GM12874 (cell line): ENCODE measurements at regions not wholly inside any gene's neighbourhood (a gene's known extent, or its start where the extent isn't known, plus 50 kb on each side); places are given as distances from the start of the nearest gene placed in this dataset.

ENCODE experiments used
- TF ChIP-seq, protein P1 (sequence below): IDR thresholded peaks from 2 replicates; pipeline ENCODE4 v1.5.1; 2011; ENCODE audit warnings: low read depth, mild to moderate bottlenecking, control low read depth, low read length, moderate library complexity; ENCODE audit not compliant: insufficient read depth

DNA sequence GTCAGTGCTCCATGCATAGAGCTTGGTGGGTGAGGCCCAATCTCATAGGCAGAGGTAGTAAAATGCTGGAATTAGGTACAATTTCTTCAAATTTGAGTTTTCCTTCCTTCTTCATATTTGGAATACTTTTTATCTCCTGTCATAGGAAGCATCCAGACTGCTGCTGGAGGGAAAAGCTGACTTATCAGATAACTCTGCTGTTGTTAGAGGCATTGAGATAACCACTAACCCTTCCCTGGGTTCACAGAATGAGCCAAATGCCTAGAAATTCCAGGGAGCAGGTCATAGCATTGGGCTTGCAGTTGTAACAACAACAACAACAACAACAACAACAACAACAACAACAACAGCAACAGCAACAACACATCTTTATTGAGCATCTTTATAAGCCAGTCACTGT, 332.7 kb downstream of the PDCD6IP start:
- TF ChIP-seq, protein P1, sequence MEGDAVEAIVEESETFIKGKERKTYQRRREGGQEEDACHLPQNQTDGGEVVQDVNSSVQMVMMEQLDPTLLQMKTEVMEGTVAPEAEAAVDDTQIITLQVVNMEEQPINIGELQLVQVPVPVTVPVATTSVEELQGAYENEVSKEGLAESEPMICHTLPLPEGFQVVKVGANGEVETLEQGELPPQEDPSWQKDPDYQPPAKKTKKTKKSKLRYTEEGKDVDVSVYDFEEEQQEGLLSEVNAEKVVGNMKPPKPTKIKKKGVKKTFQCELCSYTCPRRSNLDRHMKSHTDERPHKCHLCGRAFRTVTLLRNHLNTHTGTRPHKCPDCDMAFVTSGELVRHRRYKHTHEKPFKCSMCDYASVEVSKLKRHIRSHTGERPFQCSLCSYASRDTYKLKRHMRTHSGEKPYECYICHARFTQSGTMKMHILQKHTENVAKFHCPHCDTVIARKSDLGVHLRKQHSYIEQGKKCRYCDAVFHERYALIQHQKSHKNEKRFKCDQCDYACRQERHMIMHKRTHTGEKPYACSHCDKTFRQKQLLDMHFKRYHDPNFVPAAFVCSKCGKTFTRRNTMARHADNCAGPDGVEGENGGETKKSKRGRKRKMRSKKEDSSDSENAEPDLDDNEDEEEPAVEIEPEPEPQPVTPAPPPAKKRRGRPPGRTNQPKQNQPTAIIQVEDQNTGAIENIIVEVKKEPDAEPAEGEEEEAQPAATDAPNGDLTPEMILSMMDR, result no peak

DNA sequence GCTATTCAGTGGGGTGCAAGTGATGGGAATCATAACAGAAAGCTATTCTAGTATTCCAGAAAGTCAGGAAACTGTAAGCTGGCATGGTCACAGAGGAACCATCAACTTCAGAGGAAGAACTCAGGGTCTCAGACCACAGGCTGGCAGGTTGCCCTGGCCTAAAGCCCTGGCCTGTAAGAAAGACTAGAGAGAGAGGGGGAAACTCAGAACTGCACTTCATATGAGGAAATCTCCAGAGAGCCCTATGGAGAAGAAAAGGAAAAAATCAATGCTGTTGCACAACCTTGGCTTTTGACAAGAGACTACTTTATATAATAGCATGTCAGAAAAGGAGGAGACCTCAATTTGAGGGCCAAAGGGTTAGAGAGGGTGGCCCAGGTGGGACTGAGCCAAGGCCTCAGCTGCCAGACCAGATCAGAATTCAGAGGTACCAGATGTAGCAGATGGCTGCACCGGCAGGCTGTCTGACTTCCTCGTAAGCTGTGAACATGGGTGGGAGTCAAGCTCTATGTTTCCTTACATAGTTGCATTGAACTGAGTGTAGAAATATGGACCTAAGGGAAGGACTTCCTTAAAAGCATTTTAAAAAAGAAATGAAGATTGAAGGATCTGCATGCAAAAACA, 333.8 kb downstream of the PDCD6IP start:
- TF ChIP-seq, protein P1, result no peak

DNA sequence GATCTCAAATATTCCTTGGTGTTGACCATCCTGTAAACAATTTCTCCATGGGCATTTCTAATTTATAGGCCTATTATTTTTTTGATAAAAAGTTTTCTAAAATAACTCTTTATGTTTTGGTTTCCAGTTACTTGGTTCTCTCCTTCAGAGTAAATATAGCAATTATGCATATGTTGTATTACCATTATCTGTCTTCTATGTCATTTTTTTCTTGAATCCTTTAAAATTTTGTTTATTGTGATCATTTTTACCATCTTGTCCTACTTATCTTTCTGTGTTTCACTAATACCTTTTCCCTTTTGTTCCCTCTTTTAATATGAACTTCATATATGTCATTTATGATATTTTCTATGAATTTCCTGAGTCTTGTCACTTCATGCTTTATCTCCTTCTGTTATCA, 341.1 kb downstream of the PDCD6IP start:
- TF ChIP-seq, protein P1, result no peak

DNA sequence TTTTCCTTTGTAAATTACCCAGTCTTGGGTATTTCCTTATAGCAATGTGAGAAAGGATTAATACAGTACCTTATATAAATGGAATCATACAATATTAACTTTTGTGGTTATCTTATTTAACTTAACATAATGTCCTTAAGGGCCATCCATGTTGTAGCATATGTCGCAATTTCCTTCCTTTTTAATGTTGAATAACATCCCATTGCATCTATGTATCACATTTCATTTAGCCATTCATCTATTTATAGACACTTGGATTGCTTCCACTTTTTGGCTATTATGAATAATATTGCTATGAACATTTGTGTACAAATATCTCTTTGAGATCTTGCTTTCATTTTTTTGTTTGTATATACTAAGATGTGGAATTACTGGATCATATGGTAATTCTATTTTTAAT, 342.2 kb downstream of the PDCD6IP start:
- TF ChIP-seq, protein P1, result no peak

DNA sequence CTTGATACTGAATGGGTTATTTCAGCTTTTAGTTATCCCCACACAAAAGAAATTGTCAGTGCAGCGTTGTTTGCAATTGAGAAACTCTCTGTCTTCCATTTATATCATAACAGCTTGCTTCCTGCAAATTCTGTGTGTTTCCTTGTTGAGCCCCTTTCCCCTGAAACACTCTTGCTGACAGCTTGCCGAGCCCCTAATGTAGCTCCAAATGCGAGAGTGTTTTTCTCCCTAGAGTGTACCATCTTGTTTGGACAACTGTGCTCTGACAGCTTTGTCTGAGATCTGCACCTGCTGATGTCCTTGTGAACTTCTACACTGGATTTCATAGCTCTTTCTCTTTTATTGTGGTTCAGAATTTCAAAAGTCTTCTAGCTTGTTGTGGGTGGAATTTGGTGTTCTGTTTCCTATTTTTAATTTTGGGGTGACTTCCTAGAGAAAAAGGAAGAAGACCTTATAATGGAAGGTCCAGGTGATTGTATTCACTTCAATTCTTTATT, 343.5 kb downstream of the PDCD6IP start:
- TF ChIP-seq, protein P1, result no peak

DNA sequence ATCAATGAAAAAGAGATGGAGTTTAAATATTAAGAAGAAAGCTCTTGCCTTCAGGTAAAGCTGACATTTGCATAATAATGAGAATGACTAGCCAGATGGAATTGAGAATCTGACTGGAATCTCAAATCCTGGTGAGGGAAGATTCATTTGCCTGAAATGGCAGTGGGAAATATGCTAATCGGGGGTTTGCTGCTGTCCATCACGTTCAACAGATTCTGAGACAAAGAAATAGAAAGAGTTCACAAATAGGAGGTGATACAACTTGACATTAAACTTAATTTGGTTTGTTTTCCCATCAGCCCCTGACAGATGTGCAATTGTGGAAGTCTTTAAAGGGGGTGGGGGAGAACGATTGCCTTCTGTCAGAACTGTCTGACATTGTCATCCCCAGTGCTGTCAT, 347.4 kb downstream of the PDCD6IP start:
- TF ChIP-seq, protein P1, result no peak

DNA sequence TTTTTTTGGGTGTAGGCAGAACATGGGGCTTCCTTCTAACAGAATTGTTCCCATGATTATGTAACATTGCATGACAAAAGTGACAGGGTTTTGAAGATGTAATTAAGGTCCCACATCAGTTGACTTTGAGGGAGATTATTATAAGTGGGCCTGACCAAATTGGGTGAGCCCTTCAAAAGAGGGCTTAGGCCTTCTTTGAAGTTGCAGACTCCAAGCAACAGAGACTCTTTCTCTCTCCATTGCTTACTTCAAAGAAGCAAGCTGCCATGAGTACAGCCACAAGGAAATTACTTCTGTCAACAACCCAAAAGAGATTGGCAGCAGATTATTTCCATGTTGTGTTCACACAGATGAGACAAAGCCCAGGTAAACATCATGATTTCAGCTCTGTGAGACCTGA, 348.2 kb downstream of the PDCD6IP start:
- TF ChIP-seq, protein P1, result no peak

DNA sequence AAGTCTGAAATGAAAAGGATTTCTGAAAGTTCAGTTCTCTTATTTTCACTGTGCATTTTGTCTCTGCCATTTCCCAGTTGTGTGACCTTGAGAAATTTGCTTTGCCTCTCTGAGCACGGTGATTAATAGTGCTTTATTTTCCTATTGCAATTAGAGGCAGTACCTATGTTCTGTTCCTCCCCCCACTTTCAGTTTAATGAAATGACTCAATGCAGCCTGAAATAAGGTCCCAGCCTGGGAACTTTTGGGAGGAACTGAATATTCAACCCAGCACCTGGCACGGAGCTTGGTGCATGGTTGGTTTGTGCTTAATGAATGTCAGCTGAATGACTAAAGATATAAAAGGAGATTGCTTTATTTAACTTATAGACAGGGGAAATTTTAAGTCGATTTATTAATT, 352.6 kb downstream of the PDCD6IP start:
- TF ChIP-seq, protein P1, result no peak
